ENCODE measurements at regions not wholly inside any gene's neighbourhood (a gene's known extent, or its start where the extent isn't known, plus 50 kb on each side); places are given as distances from the start of the nearest gene placed in this dataset.

- Histone ChIP-seq H3K4me3 (ENCODE audit: low read depth, low read length) (no peak overlapping the region), H3K9me3 (ENCODE audit: control insufficient read depth, insufficient read depth, low read length) (no peaks in the 10 kb centered on the region), H3K27me3 (ENCODE audit: control insufficient read depth, insufficient read depth, low read length) (peaks cover 2% of the 10 kb centered on the region), H3K27ac (ENCODE audit: low read depth, low read length) (no peak overlapping the region)
- TF ChIP-seq CTCF (IDR thresholded peaks at IDR 0.05; ENCODE audit: low read depth, low read length): no peak
- ChIA-PET CTCF (no interaction called here), POLR2A (no interaction called here)
- DNase-seq (ENCODE audit: low read depth, low spot score): no peak
Measured at GRCh38 chr17:14622615-14623101, 321.8 kb downstream of the HS3ST3B1 start.

GRCh38 chr17:14621826-14622614, 321.1 kb downstream of the HS3ST3B1 start:
- Histone ChIP-seq H3K9me3 (ENCODE audit: control insufficient read depth, insufficient read depth, low read length) (no peaks in the 10 kb centered on the region), H3K27me3 (ENCODE audit: control insufficient read depth, insufficient read depth, low read length) (peaks cover 2% of the 10 kb centered on the region), H3K27ac (ENCODE audit: low read depth, low read length) (no peak overlapping the region), H3K4me3 (ENCODE audit: low read depth, low read length) (no peak overlapping the region)
- DNase-seq (ENCODE audit: low read depth, low spot score): no peak
- TF ChIP-seq CTCF (IDR thresholded peaks at IDR 0.05; ENCODE audit: low read depth, low read length): no peak
- ChIA-PET POLR2A (no interaction called here), CTCF (no interaction called here)

- Histone ChIP-seq H3K27ac (ENCODE audit: low read depth, low read length) (no peak overlapping the region), H3K9me3 (ENCODE audit: control insufficient read depth, insufficient read depth, low read length) (no peaks in the 10 kb centered on the region), H3K27me3 (ENCODE audit: control insufficient read depth, insufficient read depth, low read length) (no peaks in the 10 kb centered on the region), H3K4me3 (ENCODE audit: low read depth, low read length) (no peak overlapping the region)
- no peak for DNase-seq (ENCODE audit: low read depth, low spot score)
- no peak for TF ChIP-seq CTCF (IDR thresholded peaks at IDR 0.05; ENCODE audit: low read depth, low read length)
- ChIA-PET POLR2A (no interaction called here), CTCF (no interaction called here)
Measured at GRCh38 chr17:14619821-14620220, 318.9 kb downstream of the HS3ST3B1 start.

GRCh38 chr17:14616528-14616927, 315.6 kb downstream of the HS3ST3B1 start:
- Histone ChIP-seq H3K9me3 (ENCODE audit: control insufficient read depth, insufficient read depth, low read length) (no peaks in the 10 kb centered on the region), H3K4me3 (ENCODE audit: low read depth, low read length) (no peak overlapping the region), H3K27ac (ENCODE audit: low read depth, low read length) (no peak overlapping the region), H3K27me3 (ENCODE audit: control insufficient read depth, insufficient read depth, low read length) (no peaks in the 10 kb centered on the region)
- TF ChIP-seq CTCF (IDR thresholded peaks at IDR 0.05; ENCODE audit: low read depth, low read length): no peak
- no peak for DNase-seq (ENCODE audit: low read depth, low spot score)
- CTCF ChIA-PET: no interaction called here
- POLR2A ChIA-PET: no interaction called here

GRCh38 chr17:14605267-14605599, 304.4 kb downstream of the HS3ST3B1 start:
- no peak for DNase-seq (ENCODE audit: low read depth, low spot score)
- no peak for TF ChIP-seq CTCF (IDR thresholded peaks at IDR 0.05; ENCODE audit: low read depth, low read length)
- CTCF ChIA-PET: no interaction called here
- H3K4me3 ChIP-seq (ENCODE audit: low read depth, low read length): no peak overlapping the region
- no peaks in the 10 kb centered on the region for H3K27me3 ChIP-seq (ENCODE audit: control insufficient read depth, insufficient read depth, low read length)
- no peak overlapping the region for H3K27ac ChIP-seq (ENCODE audit: low read depth, low read length)
- POLR2A ChIA-PET: no interaction called here
- no peaks in the 10 kb centered on the region for H3K9me3 ChIP-seq (ENCODE audit: control insufficient read depth, insufficient read depth, low read length)
